ENCODE measurements at regions not wholly inside any gene's neighbourhood (a gene's known extent, or its start where the extent isn't known, plus 50 kb on each side); places are given as distances from the start of the nearest gene placed in this dataset.

- TF ChIP-seq SOX15 (CRISPR knock-in tag; IDR thresholded peaks at IDR 0.05) (no peak), TEAD4 (CRISPR knock-in tag; IDR thresholded peaks at IDR 0.05) (no peak)
These were observed 134.4 kb upstream of the PRDX6 start (continued) for GRCh38 chr1:173342736-173343135.

DNA sequence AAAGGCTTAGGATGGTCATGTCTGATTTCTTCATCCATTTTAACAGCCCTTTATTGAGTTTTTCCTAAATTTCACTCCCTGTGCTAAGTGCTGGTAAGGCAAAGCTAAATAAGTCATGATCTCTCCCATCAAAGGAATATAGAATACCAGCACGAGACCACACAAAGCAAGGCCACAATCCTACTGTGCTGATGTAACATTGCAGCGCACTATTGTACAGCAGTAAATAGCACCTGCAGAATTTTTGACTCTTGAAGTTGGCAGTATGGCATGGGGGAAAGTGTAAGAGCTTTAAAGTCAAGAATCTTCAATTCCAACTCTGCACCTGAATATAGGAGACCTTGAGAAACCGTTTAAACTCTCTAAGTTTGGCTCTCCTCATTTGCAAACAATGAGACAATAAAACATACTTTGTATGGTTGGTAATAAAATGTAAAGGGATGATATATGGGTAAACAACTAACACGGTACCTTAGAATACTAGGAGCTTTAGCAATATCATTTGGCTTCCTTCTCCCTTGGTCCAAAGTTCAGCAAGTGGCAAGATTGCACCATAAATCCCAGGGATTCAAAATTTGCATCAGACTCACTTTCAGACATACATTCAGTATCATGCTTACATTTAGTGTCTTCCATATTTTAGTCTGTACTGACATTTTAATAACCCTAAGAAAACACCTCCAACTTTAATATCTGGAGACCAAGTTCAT is 132.9 kb upstream of the PRDX6 start:
- no peak for DNase-seq (ENCODE audit: low spot score)
- CTCF ChIA-PET: no interaction called here
- Mint-ChIP-seq H3K4me1 (peaks cover 5% of the 10 kb centered on the region), H3K27me3 (ENCODE audit: low read depth) (no peaks in the 10 kb centered on the region; the same call in 1 of the 2 replicates), H3K27ac (no peak overlapping the region), H3K36me3 (peaks cover 6% of the 10 kb centered on the region), H3K4me3 (no peak overlapping the region), H3K9me3 (peaks cover 11% of the 10 kb centered on the region)
- POLR2A ChIA-PET: no interaction called here
- no peak for TF ChIP-seq FOXK1 (CRISPR knock-in tag; IDR thresholded peaks at IDR 0.05)
- no peak for TF ChIP-seq JAZF1 (CRISPR knock-in tag; IDR thresholded peaks at IDR 0.05)
- no peak for TF ChIP-seq KAT7 (CRISPR knock-in tag; IDR thresholded peaks at IDR 0.05; ENCODE audit: borderline replicate concordance)
- no peak for TF ChIP-seq IRF2 (CRISPR knock-in tag; IDR thresholded peaks at IDR 0.05; ENCODE audit: borderline replicate concordance, low read depth)
- TF ChIP-seq ZNF396 (CRISPR knock-in tag; IDR thresholded peaks at IDR 0.05; ENCODE audit: borderline replicate concordance): no peak
- TF ChIP-seq FOXP1 (CRISPR knock-in tag; IDR thresholded peaks at IDR 0.05; ENCODE audit: borderline replicate concordance): no peak
- TF ChIP-seq, protein P1, sequence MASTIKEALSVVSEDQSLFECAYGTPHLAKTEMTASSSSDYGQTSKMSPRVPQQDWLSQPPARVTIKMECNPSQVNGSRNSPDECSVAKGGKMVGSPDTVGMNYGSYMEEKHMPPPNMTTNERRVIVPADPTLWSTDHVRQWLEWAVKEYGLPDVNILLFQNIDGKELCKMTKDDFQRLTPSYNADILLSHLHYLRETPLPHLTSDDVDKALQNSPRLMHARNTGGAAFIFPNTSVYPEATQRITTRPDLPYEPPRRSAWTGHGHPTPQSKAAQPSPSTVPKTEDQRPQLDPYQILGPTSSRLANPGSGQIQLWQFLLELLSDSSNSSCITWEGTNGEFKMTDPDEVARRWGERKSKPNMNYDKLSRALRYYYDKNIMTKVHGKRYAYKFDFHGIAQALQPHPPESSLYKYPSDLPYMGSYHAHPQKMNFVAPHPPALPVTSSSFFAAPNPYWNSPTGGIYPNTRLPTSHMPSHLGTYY (CRISPR knock-in tag; IDR thresholded peaks at IDR 0.05): no peak
- TF ChIP-seq GRHL2 (CRISPR knock-in tag; IDR thresholded peaks at IDR 0.05; ENCODE audit: insufficient replicate concordance, severe bottlenecking): no peak
- ATAC-seq: no peak

GRCh38 chr1:173347282-173347818 is 129.8 kb upstream of the PRDX6 start:
- peaks cover 35% of the 10 kb centered on the region for H3K9me3 Mint-ChIP-seq
- ChIA-PET CTCF (no interaction called here), POLR2A (no interaction called here)
- peaks cover 22% of the 10 kb centered on the region for H3K36me3 Mint-ChIP-seq
- H3K27me3 Mint-ChIP-seq (ENCODE audit: low read depth): peaks cover 4% of the 10 kb centered on the region
- no peak overlapping the region for H3K27ac Mint-ChIP-seq
- H3K4me1 Mint-ChIP-seq: peaks cover 5% of the 10 kb centered on the region
- H3K4me3 Mint-ChIP-seq: no peak overlapping the region
- DNase-seq (ENCODE audit: low spot score) (no peak), ATAC-seq (no peak)
- TF ChIP-seq KAT7 (CRISPR knock-in tag; IDR thresholded peaks at IDR 0.05; ENCODE audit: borderline replicate concordance): no peak
- no peak for TF ChIP-seq TP53 (CRISPR knock-in tag; IDR thresholded peaks at IDR 0.05)
- no peak for TF ChIP-seq RORB (CRISPR knock-in tag; IDR thresholded peaks at IDR 0.05)
- TF ChIP-seq, protein P2, sequence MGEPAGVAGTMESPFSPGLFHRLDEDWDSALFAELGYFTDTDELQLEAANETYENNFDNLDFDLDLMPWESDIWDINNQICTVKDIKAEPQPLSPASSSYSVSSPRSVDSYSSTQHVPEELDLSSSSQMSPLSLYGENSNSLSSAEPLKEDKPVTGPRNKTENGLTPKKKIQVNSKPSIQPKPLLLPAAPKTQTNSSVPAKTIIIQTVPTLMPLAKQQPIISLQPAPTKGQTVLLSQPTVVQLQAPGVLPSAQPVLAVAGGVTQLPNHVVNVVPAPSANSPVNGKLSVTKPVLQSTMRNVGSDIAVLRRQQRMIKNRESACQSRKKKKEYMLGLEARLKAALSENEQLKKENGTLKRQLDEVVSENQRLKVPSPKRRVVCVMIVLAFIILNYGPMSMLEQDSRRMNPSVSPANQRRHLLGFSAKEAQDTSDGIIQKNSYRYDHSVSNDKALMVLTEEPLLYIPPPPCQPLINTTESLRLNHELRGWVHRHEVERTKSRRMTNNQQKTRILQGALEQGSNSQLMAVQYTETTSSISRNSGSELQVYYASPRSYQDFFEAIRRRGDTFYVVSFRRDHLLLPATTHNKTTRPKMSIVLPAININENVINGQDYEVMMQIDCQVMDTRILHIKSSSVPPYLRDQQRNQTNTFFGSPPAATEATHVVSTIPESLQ (CRISPR knock-in tag; IDR thresholded peaks at IDR 0.05): no peak
- TF ChIP-seq OVOL2 (CRISPR knock-in tag; IDR thresholded peaks at IDR 0.05; ENCODE audit: borderline replicate concordance): no peak
- TF ChIP-seq ATF2 (CRISPR knock-in tag; IDR thresholded peaks at IDR 0.05; ENCODE audit: borderline replicate concordance, low read depth): no peak
- TF ChIP-seq, protein P3, sequence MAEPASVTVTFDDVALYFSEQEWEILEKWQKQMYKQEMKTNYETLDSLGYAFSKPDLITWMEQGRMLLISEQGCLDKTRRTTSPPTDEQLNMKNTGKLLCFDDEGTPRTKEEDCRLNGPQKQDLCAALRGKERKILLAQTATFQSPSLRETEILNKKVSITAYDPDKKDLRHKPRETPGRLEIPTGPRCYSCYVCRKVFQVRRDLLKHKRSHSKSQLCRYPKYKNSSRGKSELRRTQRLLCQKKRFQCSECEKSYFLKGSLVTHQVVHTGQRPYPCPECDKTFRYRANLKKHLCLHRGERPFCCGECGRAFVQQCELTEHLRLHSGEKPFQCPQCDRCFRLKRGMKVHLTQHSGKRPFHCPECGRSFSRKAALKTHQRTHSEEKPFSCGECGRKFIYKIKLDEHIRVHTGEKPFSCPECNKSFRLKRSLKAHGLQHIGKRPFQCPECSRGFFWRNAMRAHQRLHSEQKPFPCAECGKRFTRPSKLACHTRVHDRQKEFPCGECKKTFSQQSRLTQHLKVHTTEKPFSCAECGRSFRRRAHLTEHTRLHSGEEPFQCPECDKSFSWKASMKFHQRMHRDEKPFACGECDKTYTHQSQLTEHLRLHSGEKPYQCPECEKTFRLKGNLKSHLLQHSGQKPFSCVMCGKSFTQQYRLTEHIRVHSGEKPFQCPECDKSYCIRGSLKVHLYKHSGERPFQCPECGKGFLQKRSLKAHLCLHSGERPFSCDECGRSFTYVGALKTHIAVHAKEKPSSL (CRISPR knock-in tag; conservative IDR thresholded peaks at IDR 0.05): no peak
- TF ChIP-seq NFATC4 (CRISPR knock-in tag; IDR thresholded peaks at IDR 0.05): no peak
- TF ChIP-seq HMGXB4 (CRISPR knock-in tag; IDR thresholded peaks at IDR 0.05): no peak
- no peak for TF ChIP-seq STAT6 (CRISPR knock-in tag; conservative IDR thresholded peaks at IDR 0.05; ENCODE audit: low read depth)

All from WTC11 (cell line).